H9 (cell line): ENCODE measurements at regions not wholly inside any gene's neighbourhood (a gene's known extent, or its start where the extent isn't known, plus 50 kb on each side); places are given as distances from the start of the nearest gene placed in this dataset.

Source experiments
- DNase-seq: peaks from one replicate; pipeline ENCODE4 v3.0.0-alpha.2; 2017
- H2AFZ ChIP-seq: one replicate; pipeline ENCODE4 v1.6.1; 2013; ENCODE audit warnings: mild to moderate bottlenecking, low read length, control low read depth, moderate library complexity
- H2AK5ac ChIP-seq: 2 replicates; pipeline ENCODE4 v1.6.1; 2013; ENCODE audit warnings: low read length, control low read depth, mixed read lengths; ENCODE audit not compliant: insufficient read length
- H2BK120ac ChIP-seq: one replicate; pipeline ENCODE4 v1.6.1; 2013; ENCODE audit warnings: low read depth, mild to moderate bottlenecking, low read length, control low read depth, inconsistent platforms; ENCODE audit not compliant: poor library complexity, severe bottlenecking
- H2BK12ac ChIP-seq: 2 replicates; pipeline ENCODE4 v1.6.1; 2013; ENCODE audit warnings: low read length, control low read depth, mixed read lengths, low read depth; ENCODE audit not compliant: insufficient read length
- H2BK15ac ChIP-seq: 2 replicates; pipeline ENCODE4 v1.6.1; 2013; ENCODE audit warnings: low read depth, low read length, control low read depth
- H2BK20ac ChIP-seq: one replicate; pipeline ENCODE4 v1.6.1; 2013; ENCODE audit warnings: low read depth, mild to moderate bottlenecking, low read length, control low read depth, inconsistent platforms; ENCODE audit not compliant: poor library complexity, severe bottlenecking
- H2BK5ac ChIP-seq: 2 replicates; pipeline ENCODE4 v1.6.1; 2013; ENCODE audit warnings: low read length, control low read depth, mixed read lengths; ENCODE audit not compliant: insufficient read length
- H3K14ac ChIP-seq: 2 replicates; pipeline ENCODE4 v1.6.1; 2013; ENCODE audit warnings: low read length, control low read depth; ENCODE audit not compliant: insufficient read depth
- H3K18ac ChIP-seq: 2 replicates; pipeline ENCODE4 v1.6.1; 2013; ENCODE audit warnings: low read depth, mild to moderate bottlenecking, mixed read lengths, low read length, control low read depth; ENCODE audit not compliant: insufficient read length
- H3K23ac ChIP-seq: 2 replicates; pipeline ENCODE4 v1.6.1; 2013; ENCODE audit warnings: low read length, control low read depth, mixed read lengths, low read depth; ENCODE audit not compliant: insufficient read length
- H3K23me2 ChIP-seq: 2 replicates; pipeline ENCODE4 v1.6.1; 2013; ENCODE audit warnings: low read depth, mild to moderate bottlenecking, mixed read lengths, low read length, control low read depth; ENCODE audit not compliant: insufficient read length, poor library complexity, severe bottlenecking
- H3K27ac ChIP-seq: 2 replicates; pipeline ENCODE4 v1.5.1; 2013; ENCODE audit warnings: low read length, control low read depth, mixed read lengths, low read depth; ENCODE audit not compliant: insufficient read length
- H3K27me3 ChIP-seq: 2 replicates; pipeline ENCODE4 v1.6.1; 2013; ENCODE audit warnings: low read length, control low read depth, inconsistent platforms; ENCODE audit not compliant: insufficient read depth
- H3K4ac ChIP-seq: 2 replicates; pipeline ENCODE4 v1.6.1; 2013; ENCODE audit warnings: low read depth, mild to moderate bottlenecking, control low read depth, inconsistent platforms, low read length, moderate library complexity
- H3K4me1 ChIP-seq: 2 replicates; pipeline ENCODE4 v1.6.1; 2013; ENCODE audit warnings: low read length, control low read depth, inconsistent platforms; ENCODE audit not compliant: insufficient read depth
- H3K4me2 ChIP-seq: 2 replicates; pipeline ENCODE4 v1.6.1; 2013; ENCODE audit warnings: low read length, control low read depth, mixed read lengths; ENCODE audit not compliant: insufficient read length, insufficient read depth
- H3K56ac ChIP-seq: 2 replicates; pipeline ENCODE4 v1.6.1; 2013; ENCODE audit warnings: low read depth, mild to moderate bottlenecking, mixed read lengths, low read length, control low read depth; ENCODE audit not compliant: insufficient read length
- H3K79me1 ChIP-seq: 2 replicates; pipeline ENCODE4 v1.6.1; 2013; ENCODE audit warnings: low read depth, mild to moderate bottlenecking, moderate library complexity, low read length, control low read depth, inconsistent platforms; ENCODE audit not compliant: insufficient read depth, poor library complexity, severe bottlenecking
- H3K79me2 ChIP-seq: 2 replicates; pipeline ENCODE4 v1.6.1; 2013; ENCODE audit warnings: low read length, control low read depth, inconsistent platforms; ENCODE audit not compliant: insufficient read depth
- H3K9ac ChIP-seq: 2 replicates; pipeline ENCODE4 v1.6.1; 2013; ENCODE audit warnings: low read length, control low read depth, mixed read lengths; ENCODE audit not compliant: insufficient read length; ENCODE audit errors: extremely low read depth
- H3K9me3 ChIP-seq: one replicate; pipeline ENCODE4 v1.6.1; 2013; ENCODE audit warnings: low read depth, low read length, inconsistent platforms; ENCODE audit not compliant: control insufficient read depth
- H3T11ph ChIP-seq: one replicate; pipeline ENCODE4 v1.6.1; 2013; ENCODE audit warnings: mild to moderate bottlenecking, low read length, control low read depth, inconsistent platforms
- H4K20me1 ChIP-seq: one replicate; pipeline ENCODE4 v1.6.1; 2013; ENCODE audit not compliant: control insufficient read depth, insufficient read length, insufficient read depth
- H4K5ac ChIP-seq: 2 replicates; pipeline ENCODE4 v1.6.1; 2013; ENCODE audit warnings: low read depth, mild to moderate bottlenecking, mixed read lengths, low read length, control low read depth; ENCODE audit not compliant: insufficient read length
- H4K8ac ChIP-seq: replicated peaks from 2 replicates; pipeline ENCODE4 v1.6.1; 2013; ENCODE audit warnings: low read length, control low read depth, mixed read lengths, low read depth; ENCODE audit not compliant: insufficient read length
- H4K91ac ChIP-seq: 2 replicates; pipeline ENCODE4 v1.6.1; 2013; ENCODE audit warnings: low read depth, mild to moderate bottlenecking, moderate library complexity, mixed read lengths, low read length, control low read depth; ENCODE audit not compliant: insufficient read length
- H3K27ac Mint-ChIP-seq, 3 experiments: 2 replicates in 2 of 3; 3 replicates in 1 of 3; pipeline ENCODE4 v1.8.0; 2020 to 2021; ENCODE audit warnings: mixed read lengths in 3 of 3, mild to moderate bottlenecking in 1 of 3, moderate library complexity in 1 of 3
- H3K27me3 Mint-ChIP-seq: 2 replicates; pipeline ENCODE4 v1.8.0; 2021; ENCODE audit warnings: low read depth, mild to moderate bottlenecking, moderate library complexity, mixed read lengths
- H3K36me3 Mint-ChIP-seq, 3 experiments: 2 replicates in 2 of 3; 3 replicates in 1 of 3; pipeline ENCODE4 v1.8.0; 2020 to 2021; ENCODE audit warnings: low read depth in 3 of 3, mixed read lengths in 3 of 3; ENCODE audit not compliant: insufficient read depth in 1 of 3
- H3K4me1 Mint-ChIP-seq, 2 experiments: 2 replicates each; pipeline ENCODE4 v1.8.0; 2020; ENCODE audit warnings: mixed read lengths in 2 of 2
- H3K4me3 Mint-ChIP-seq, 2 experiments: 2 replicates in 1 of 2; 3 replicates in 1 of 2; pipeline ENCODE4 v1.8.0; 2020 to 2021; ENCODE audit warnings: mild to moderate bottlenecking in 2 of 2, mixed read lengths in 2 of 2, moderate library complexity in 1 of 2
- H3K9me3 Mint-ChIP-seq, 2 experiments: 2 replicates in 1 of 2; 3 replicates in 1 of 2; pipeline ENCODE4 v1.8.0; 2020; ENCODE audit warnings: mild to moderate bottlenecking in 2 of 2, mixed read lengths in 2 of 2, moderate library complexity in 1 of 2
- WGBS: extraction: QIAGEN DNeasy Blood & Tissue Kit; methylation state at CpG from one replicate; pipeline ENCODE4 v1.1.7; 2013; ENCODE audit warnings: missing lambda C conversion rate, low lambda C conversion rate, mixed read lengths; ENCODE audit not compliant: insufficient read length; ENCODE audit errors: extremely low coverage; 5-methylcytosine and 5-hydroxymethylcytosine counted together
- TF ChIP-seq, protein P1 (sequence below): fragments of 200-600 bp; sonication (generic); conservative IDR thresholded peaks from 3 replicates; pipeline ENCODE4 v1.8.0; 2021; ENCODE audit warnings: antibody characterized with exemption, mild to moderate bottlenecking

DNA sequence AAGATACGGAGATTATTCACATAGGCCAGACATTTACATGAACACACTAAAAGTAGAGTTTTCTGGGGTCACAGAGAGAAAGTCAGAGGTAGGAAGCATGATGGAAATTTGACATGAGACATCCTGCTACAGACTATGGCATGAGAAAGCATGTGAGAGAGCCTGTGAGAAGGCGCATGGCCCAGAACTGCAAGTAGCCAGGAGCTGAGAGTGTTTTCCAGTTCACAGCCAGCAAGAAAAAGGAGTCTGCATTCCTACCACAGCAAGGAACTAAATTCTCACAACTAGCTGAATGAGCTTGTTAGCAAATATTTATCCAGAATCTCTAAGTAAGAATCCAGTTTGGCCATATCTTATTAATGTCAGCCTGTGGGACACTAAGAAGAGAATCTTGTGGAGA lies 673.3 kb downstream of the BRINP3 start:
- H3T11ph ChIP-seq: no peak overlapping the region
- H4K20me1 ChIP-seq: no peaks in the 10 kb centered on the region
- no peak overlapping the region for H3K4me2 ChIP-seq
- no peak overlapping the region for H3K18ac ChIP-seq
- H2AK5ac ChIP-seq: no peak overlapping the region
- no peak overlapping the region for H3K14ac ChIP-seq
- no peaks in the 10 kb centered on the region for H3K27me3 Mint-ChIP-seq
- no peak overlapping the region for H3K56ac ChIP-seq
- H3K9me3 ChIP-seq: no peaks in the 10 kb centered on the region
- H3K9ac ChIP-seq: no peak overlapping the region
- H2BK5ac ChIP-seq: no peak overlapping the region
- no peak overlapping the region for H3K4me3 Mint-ChIP-seq
- no peak overlapping the region for H4K5ac ChIP-seq
- no peak overlapping the region for H2BK20ac ChIP-seq
- peaks cover 6 to 8% of the 10 kb centered on the region in 2 experiments for H3K4me1 Mint-ChIP-seq
- no peaks in the 10 kb centered on the region for H3K27me3 ChIP-seq
- no peaks in the 10 kb centered on the region; the same call in 1 of the 2 replicates for H3K4me1 ChIP-seq
- H3K27ac ChIP-seq: no peak overlapping the region
- no peak overlapping the region for H4K8ac ChIP-seq
- H3K79me1 ChIP-seq: no peaks in the 10 kb centered on the region
- WGBS: no CpG with 5 or more reads among the region's 2 CpGs
- no peak overlapping the region for H2BK15ac ChIP-seq
- no peak overlapping the region for H3K23ac ChIP-seq
- no peak overlapping the region for H2BK12ac ChIP-seq
- no peak overlapping the region for H4K91ac ChIP-seq
- TF ChIP-seq, protein P1, sequence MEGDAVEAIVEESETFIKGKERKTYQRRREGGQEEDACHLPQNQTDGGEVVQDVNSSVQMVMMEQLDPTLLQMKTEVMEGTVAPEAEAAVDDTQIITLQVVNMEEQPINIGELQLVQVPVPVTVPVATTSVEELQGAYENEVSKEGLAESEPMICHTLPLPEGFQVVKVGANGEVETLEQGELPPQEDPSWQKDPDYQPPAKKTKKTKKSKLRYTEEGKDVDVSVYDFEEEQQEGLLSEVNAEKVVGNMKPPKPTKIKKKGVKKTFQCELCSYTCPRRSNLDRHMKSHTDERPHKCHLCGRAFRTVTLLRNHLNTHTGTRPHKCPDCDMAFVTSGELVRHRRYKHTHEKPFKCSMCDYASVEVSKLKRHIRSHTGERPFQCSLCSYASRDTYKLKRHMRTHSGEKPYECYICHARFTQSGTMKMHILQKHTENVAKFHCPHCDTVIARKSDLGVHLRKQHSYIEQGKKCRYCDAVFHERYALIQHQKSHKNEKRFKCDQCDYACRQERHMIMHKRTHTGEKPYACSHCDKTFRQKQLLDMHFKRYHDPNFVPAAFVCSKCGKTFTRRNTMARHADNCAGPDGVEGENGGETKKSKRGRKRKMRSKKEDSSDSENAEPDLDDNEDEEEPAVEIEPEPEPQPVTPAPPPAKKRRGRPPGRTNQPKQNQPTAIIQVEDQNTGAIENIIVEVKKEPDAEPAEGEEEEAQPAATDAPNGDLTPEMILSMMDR: no peak
- H2AFZ ChIP-seq: no peak overlapping the region
- no peak overlapping the region for H3K4ac ChIP-seq
- peak overlapping the region; percentile 6 for H2BK120ac ChIP-seq
- H3K23me2 ChIP-seq: no peaks in the 10 kb centered on the region
- DNase-seq: no peak
- no peaks in the 10 kb centered on the region for H3K79me2 ChIP-seq
- no peaks in the 10 kb centered on the region for H3K9me3 Mint-ChIP-seq
- peak overlapping the region in 1 of 3 experiments; percentile 89; a peak in 3 of 7 replicates for H3K27ac Mint-ChIP-seq
- H3K36me3 Mint-ChIP-seq: no peaks in the 10 kb centered on the region
